ENCODE measurements at regions not wholly inside any gene's neighbourhood (a gene's known extent, or its start where the extent isn't known, plus 50 kb on each side); places are given as distances from the start of the nearest gene placed in this dataset.

DNA sequence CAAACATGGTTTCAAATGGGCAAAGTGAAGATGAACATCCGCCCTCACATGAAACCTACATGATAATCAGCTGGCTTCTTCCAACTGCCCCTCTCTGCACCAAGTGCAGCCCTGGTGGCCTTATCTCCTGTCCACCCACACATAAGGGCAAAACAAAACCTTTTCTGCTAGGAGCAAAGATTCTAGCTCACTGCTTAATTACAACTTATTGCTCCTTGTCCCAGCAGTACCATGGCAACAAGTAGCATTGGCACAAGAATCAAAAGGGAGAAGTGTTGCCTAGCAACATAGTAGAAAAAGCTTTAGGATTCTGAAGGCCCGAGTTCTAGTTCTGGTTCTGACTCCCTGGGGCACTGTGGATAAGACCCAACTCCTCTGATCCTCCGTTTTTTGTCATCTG, 68.7 kb upstream of the BMAL1 start:
- H3K27ac Mint-ChIP-seq, result no peak overlapping the region
- H3K4me1 Mint-ChIP-seq (ENCODE audit: low read depth), result peaks cover 45% of the 10 kb centered on the region
- no peaks in the 10 kb centered on the region for H3K9me3 Mint-ChIP-seq
- no peak for DNase-seq
- H3K4me3 Mint-ChIP-seq, result no peak overlapping the region
- TF ChIP-seq, protein P1, sequence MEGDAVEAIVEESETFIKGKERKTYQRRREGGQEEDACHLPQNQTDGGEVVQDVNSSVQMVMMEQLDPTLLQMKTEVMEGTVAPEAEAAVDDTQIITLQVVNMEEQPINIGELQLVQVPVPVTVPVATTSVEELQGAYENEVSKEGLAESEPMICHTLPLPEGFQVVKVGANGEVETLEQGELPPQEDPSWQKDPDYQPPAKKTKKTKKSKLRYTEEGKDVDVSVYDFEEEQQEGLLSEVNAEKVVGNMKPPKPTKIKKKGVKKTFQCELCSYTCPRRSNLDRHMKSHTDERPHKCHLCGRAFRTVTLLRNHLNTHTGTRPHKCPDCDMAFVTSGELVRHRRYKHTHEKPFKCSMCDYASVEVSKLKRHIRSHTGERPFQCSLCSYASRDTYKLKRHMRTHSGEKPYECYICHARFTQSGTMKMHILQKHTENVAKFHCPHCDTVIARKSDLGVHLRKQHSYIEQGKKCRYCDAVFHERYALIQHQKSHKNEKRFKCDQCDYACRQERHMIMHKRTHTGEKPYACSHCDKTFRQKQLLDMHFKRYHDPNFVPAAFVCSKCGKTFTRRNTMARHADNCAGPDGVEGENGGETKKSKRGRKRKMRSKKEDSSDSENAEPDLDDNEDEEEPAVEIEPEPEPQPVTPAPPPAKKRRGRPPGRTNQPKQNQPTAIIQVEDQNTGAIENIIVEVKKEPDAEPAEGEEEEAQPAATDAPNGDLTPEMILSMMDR (IDR thresholded peaks at IDR 0.05), result no peak
- H3K36me3 Mint-ChIP-seq (ENCODE audit: low read depth), result no peaks in the 10 kb centered on the region
- no peaks in the 10 kb centered on the region; the same call in 1 of the 2 replicates for H3K27me3 Mint-ChIP-seq (ENCODE audit: insufficient read depth)

DNA sequence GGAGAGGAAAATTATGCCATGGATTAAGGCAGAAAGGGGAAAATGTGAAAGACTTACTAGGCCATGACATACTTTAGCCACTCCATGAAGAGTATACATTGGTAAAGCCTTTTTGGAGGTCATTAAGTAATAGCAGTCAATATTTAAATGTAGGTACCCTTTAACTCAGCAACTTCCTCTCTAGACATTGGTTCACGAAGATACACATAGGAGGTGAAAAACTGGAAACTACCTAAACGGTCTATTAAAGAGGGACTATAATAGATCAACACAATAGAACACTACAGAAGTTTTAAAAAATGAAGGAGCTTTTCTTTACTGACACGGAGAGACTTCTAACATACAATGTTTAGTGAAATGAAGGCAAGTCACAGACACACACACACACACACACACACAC, 68.2 kb upstream of the BMAL1 start:
- DNase-seq, result no peak
- H3K9me3 Mint-ChIP-seq, result no peaks in the 10 kb centered on the region
- TF ChIP-seq, protein P1 (IDR thresholded peaks at IDR 0.05), result no peak
- no peak overlapping the region for H3K4me3 Mint-ChIP-seq
- H3K27ac Mint-ChIP-seq, result no peak overlapping the region
- H3K36me3 Mint-ChIP-seq (ENCODE audit: low read depth), result no peaks in the 10 kb centered on the region
- peaks cover 45% of the 10 kb centered on the region for H3K4me1 Mint-ChIP-seq (ENCODE audit: low read depth)
- no peaks in the 10 kb centered on the region; the same call in 1 of the 2 replicates for H3K27me3 Mint-ChIP-seq (ENCODE audit: insufficient read depth)

DNA sequence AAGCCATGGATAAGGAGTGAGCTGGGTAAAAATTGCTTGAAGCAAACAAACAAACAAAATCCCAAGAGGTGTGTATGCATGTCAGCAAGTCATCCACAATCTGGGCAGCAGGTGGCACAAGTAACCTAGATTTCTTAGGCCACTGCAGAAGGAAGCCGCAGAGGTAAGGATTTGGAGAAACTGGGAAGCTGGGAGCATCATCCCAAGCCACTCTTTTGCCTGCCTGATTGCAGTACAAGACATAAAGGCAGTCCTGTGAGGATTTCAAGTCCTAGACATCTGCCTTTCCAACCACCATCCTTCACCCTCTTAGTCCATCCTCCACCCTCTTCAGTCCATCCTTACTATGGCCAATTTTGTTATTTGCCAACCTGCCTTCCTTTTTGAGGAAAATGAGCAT, 67.2 kb upstream of the BMAL1 start:
- Mint-ChIP-seq H3K27me3 (ENCODE audit: insufficient read depth) (no peaks in the 10 kb centered on the region; the same call in 1 of the 2 replicates), H3K4me1 (ENCODE audit: low read depth) (peaks cover 38% of the 10 kb centered on the region), H3K36me3 (ENCODE audit: low read depth) (no peaks in the 10 kb centered on the region), H3K9me3 (no peaks in the 10 kb centered on the region), H3K27ac (no peak overlapping the region), H3K4me3 (no peak overlapping the region)
- peak; percentile 76 for DNase-seq
- TF ChIP-seq, protein P1 (IDR thresholded peaks at IDR 0.05), result peak; percentile 86

DNA sequence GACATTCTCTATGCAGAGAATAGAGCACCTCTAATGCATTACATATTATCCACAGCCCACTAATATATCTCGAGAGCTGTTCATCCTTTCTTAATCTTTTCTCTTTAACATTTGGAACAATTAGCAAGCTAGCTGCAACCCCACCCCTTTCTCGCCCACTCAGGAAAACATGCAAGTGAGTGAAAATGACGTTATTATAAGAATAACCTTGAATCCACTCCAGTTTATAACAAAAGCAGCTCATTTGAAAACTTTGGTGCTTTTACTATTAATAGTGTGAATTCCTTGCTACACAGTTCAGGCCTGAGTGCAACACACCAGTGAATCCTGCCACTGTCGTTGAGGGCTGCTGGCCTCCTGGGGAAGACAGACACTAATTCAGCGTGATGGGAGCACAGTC, 63.3 kb upstream of the BMAL1 start:
- Mint-ChIP-seq H3K4me1 (ENCODE audit: low read depth) (peaks cover 15% of the 10 kb centered on the region), H3K4me3 (no peak overlapping the region), H3K9me3 (no peaks in the 10 kb centered on the region), H3K27ac (peak overlapping the region; percentile 100), H3K36me3 (ENCODE audit: low read depth) (peaks cover 9% of the 10 kb centered on the region), H3K27me3 (ENCODE audit: insufficient read depth) (no peaks in the 10 kb centered on the region; the same call in 1 of the 2 replicates)
- TF ChIP-seq, protein P1 (IDR thresholded peaks at IDR 0.05), result no peak
- no peak for DNase-seq

DNA sequence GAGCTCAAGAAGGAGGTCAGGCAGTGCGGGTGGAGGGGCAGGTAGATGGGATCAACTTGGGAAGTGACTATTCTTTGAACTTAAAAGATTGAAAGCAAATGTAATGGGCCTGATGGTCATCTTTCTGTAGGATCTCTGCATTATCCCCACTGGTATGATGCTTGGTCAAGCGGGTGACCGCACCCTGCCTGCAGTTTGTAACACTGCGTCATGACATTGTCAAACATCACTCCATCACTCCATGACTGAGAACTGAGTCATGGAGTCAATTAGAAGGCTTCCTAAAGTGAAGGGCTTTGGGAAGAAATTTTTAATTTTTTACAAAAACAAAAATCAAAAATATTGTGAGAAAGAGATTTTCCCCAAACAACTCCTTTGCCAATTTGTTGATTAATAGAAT, 62.4 kb upstream of the BMAL1 start:
- Mint-ChIP-seq H3K9me3 (no peaks in the 10 kb centered on the region), H3K4me1 (ENCODE audit: low read depth) (peaks cover 20% of the 10 kb centered on the region), H3K4me3 (peak overlapping the region; percentile 57; the same call in 1 of the 2 replicates), H3K27me3 (ENCODE audit: insufficient read depth) (no peaks in the 10 kb centered on the region; the same call in 1 of the 2 replicates), H3K27ac (peak overlapping the region; percentile 100), H3K36me3 (ENCODE audit: low read depth) (peaks cover 11% of the 10 kb centered on the region)
- peak; percentile 71 for DNase-seq
- TF ChIP-seq, protein P1 (IDR thresholded peaks at IDR 0.05), result no peak

All from HFFc6 (cell line).